SK-N-SH (cell line): ENCODE measurements at regions not wholly inside any gene's neighbourhood (a gene's known extent, or its start where the extent isn't known, plus 50 kb on each side); places are given as distances from the start of the nearest gene placed in this dataset.

Experiments used
- CTCF ChIA-PET: fragments of 300-600, 350-600 bp; formaldehyde crosslinking; extraction: SDS; loops from one replicate; lab custom pipeline; 2021; lab: Yijun Ruan, JAX
- POLR2A ChIA-PET: fragments of 350-600 bp; sonication (Branson Sonifier 250); formaldehyde crosslinking; extraction: SDS; loops from one replicate; lab custom pipeline; 2020; ENCODE audit warnings: antibody characterized with exemption, inconsistent platforms; lab: Yijun Ruan, JAX
- DNase-seq: peaks from one replicate; pipeline ENCODE4 v3.0.0; 2012
- H2AFZ ChIP-seq: fragments of 200-600 bp; sonication (generic); 2 replicates; pipeline ENCODE4 v1.8.1; 2016; ENCODE audit warnings: antibody characterized with exemption, mild to moderate bottlenecking, low read depth
- H3F3A ChIP-seq: fragments of 200-600 bp; sonication (generic); replicated peaks from 2 replicates; pipeline ENCODE3; 2016; ENCODE audit warnings: antibody characterized with exemption, mild to moderate bottlenecking; ENCODE audit not compliant: insufficient read depth
- H3K27ac ChIP-seq, 2 experiments: fragments of 200-500 bp in 1 of 2; fragments of 200-600 bp in 1 of 2; sonication (Bioruptor generic) in 1 of 2; sonication (generic), shearing (Covaris generic) in 1 of 2; 2 replicates each; pipeline versions ENCODE4 v1.5.1 to v1.6.1; 2014 to 2016; ENCODE audit warnings: low read depth in 2 of 2, inconsistent platforms in 1 of 2, low read length in 1 of 2, mild to moderate bottlenecking in 1 of 2, mixed read lengths in 1 of 2
- H3K27me3 ChIP-seq: fragments of 200-600 bp; sonication (generic), shearing (Covaris generic); 2 replicates; pipeline ENCODE4 v1.6.1; 2016; ENCODE audit warnings: mixed run types; ENCODE audit not compliant: insufficient read depth
- H3K36me3 ChIP-seq, 2 experiments: fragments of 200-500 bp in 1 of 2; fragments of 200-600 bp in 1 of 2; sonication (Bioruptor generic) in 1 of 2; sonication (generic) in 1 of 2; replicated peaks in 1 of 2; 2 replicates each; pipeline versions ENCODE3 to v1.5.1; 2014 to 2016; ENCODE audit warnings: low read length in 1 of 2, mild to moderate bottlenecking in 1 of 2; ENCODE audit not compliant: insufficient read depth in 2 of 2, control insufficient read depth in 1 of 2
- H3K4me1 ChIP-seq, 2 experiments: fragments of 200-500 bp in 1 of 2; fragments of 200-600 bp in 1 of 2; sonication (Bioruptor generic) in 1 of 2; sonication (generic), shearing (Covaris generic) in 1 of 2; 2 replicates each; pipeline versions ENCODE4 v1.5.1 to v1.6.1; 2014 to 2016; ENCODE audit warnings: low read depth in 1 of 2, low read length in 1 of 2, mixed run types in 1 of 2; ENCODE audit not compliant: insufficient read depth in 2 of 2, control insufficient read depth in 1 of 2
- H3K4me2 ChIP-seq: fragments of 200-600 bp; sonication (generic), shearing (Covaris generic); 2 replicates; pipeline ENCODE4 v1.6.1; 2017; ENCODE audit warnings: mixed run types
- H3K4me3 ChIP-seq, 2 experiments: fragments of 200-500 bp in 1 of 2; fragments of 200-600 bp in 1 of 2; sonication (Bioruptor generic) in 1 of 2; sonication (generic), shearing (Covaris generic) in 1 of 2; 2 replicates each; pipeline versions ENCODE4 v1.5.1 to v1.8.1; 2014 to 2016; ENCODE audit warnings: low read depth in 2 of 2, inconsistent platforms in 1 of 2, low read length in 1 of 2, mild to moderate bottlenecking in 1 of 2, mixed read lengths in 1 of 2, moderate library complexity in 1 of 2
- H3K79me2 ChIP-seq: fragments of 200-600 bp; sonication (generic); 2 replicates; pipeline ENCODE4 v1.8.1; 2017; ENCODE audit warnings: mild to moderate bottlenecking; ENCODE audit not compliant: insufficient read depth
- H3K9ac ChIP-seq: fragments of 200-600 bp; sonication (generic); 2 replicates; pipeline ENCODE4 v1.6.1; 2017; ENCODE audit warnings: mixed run types
- H3K9me2 ChIP-seq: fragments of 200-600 bp; sonication (generic); 2 replicates; pipeline ENCODE4 v1.6.1; 2017; ENCODE audit warnings: mixed run types
- H3K9me3 ChIP-seq: fragments of 200-600 bp; sonication (generic); 2 replicates; pipeline ENCODE4 v1.6.1; 2017; ENCODE audit warnings: mixed run types, mild to moderate bottlenecking, moderate library complexity
- H4K20me1 ChIP-seq: fragments of 200-600 bp; sonication (generic); 2 replicates; pipeline ENCODE4 v1.6.1; 2017; ENCODE audit warnings: mild to moderate bottlenecking, mixed run types; ENCODE audit not compliant: insufficient read depth
- CHD2 ChIP-seq: fragments of 150-350 bp; IDR thresholded peaks from 2 replicates; pipeline ENCODE4 v1.6.1; 2018; ENCODE audit warnings: low read length; ENCODE audit not compliant: partially characterized antibody
- ELF1 ChIP-seq: IDR thresholded peaks from 2 replicates; pipeline ENCODE4 v1.4.0; 2012
- EP300 ChIP-seq, 2 experiments: IDR thresholded peaks; 2 replicates each; pipeline versions ENCODE4 v1.4.0 to v1.6.1; 2012; ENCODE audit warnings: borderline replicate concordance in 1 of 2, low read depth in 1 of 2, low read length in 1 of 2
- FOSL2 ChIP-seq: IDR thresholded peaks from 2 replicates; pipeline ENCODE4 v1.4.0; 2012; ENCODE audit warnings: low read depth, mild to moderate bottlenecking, moderate library complexity, borderline replicate concordance
- FOXJ3 ChIP-seq: sonication (generic); formaldehyde crosslinking; IDR thresholded peaks from 2 replicates; pipeline ENCODE4 v1.5.1; 2020; ENCODE audit warnings: mild to moderate bottlenecking, missing genetic modification reagents
- FOXM1 ChIP-seq: IDR thresholded peaks from 2 replicates; pipeline ENCODE4 v1.4.0; 2012; ENCODE audit warnings: low read depth, mild to moderate bottlenecking
- GABPA ChIP-seq: IDR thresholded peaks from 2 replicates; pipeline ENCODE4 v1.4.0; 2012; ENCODE audit warnings: low read depth, mild to moderate bottlenecking
- GATA2 ChIP-seq: sonication (generic); formaldehyde crosslinking; IDR thresholded peaks from 2 replicates; pipeline ENCODE4 v1.5.0; 2020; ENCODE audit warnings: mild to moderate bottlenecking, missing genetic modification reagents
- JUND ChIP-seq: IDR thresholded peaks from 2 replicates; pipeline ENCODE4 v1.4.0; 2012
- MEF2A ChIP-seq: IDR thresholded peaks from 2 replicates; pipeline ENCODE4 v1.4.0; 2012; ENCODE audit warnings: low read depth, borderline replicate concordance
- NRF1 ChIP-seq: IDR thresholded peaks from 2 replicates; pipeline ENCODE4 v1.6.1; 2012; ENCODE audit warnings: low read depth, mild to moderate bottlenecking, low read length
- RAD21 ChIP-seq: IDR thresholded peaks from 2 replicates; pipeline ENCODE4 v1.6.1; 2012; ENCODE audit warnings: mild to moderate bottlenecking, low read length
- RCOR1 ChIP-seq: fragments of 150-350 bp; IDR thresholded peaks from 2 replicates; pipeline ENCODE4 v1.6.1; 2017; ENCODE audit warnings: antibody characterized with exemption, low read length
- RFX5 ChIP-seq: IDR thresholded peaks from 2 replicates; pipeline ENCODE4 v1.6.1; 2012; ENCODE audit warnings: mild to moderate bottlenecking, improper control_type of control experiment, low read length
- RXRA ChIP-seq: IDR thresholded peaks from 2 replicates; pipeline ENCODE4 v1.4.0; 2012; ENCODE audit warnings: low read depth, mild to moderate bottlenecking, borderline replicate concordance
- SIN3A ChIP-seq: IDR thresholded peaks from 2 replicates; pipeline ENCODE4 v1.6.1; 2012; ENCODE audit warnings: low read depth, mild to moderate bottlenecking, low read length, moderate library complexity, borderline replicate concordance
- SMC3 ChIP-seq: IDR thresholded peaks from 2 replicates; pipeline ENCODE4 v1.6.1; 2012; ENCODE audit warnings: low read depth, low read length, improper control_type of control experiment
- TCF12 ChIP-seq: IDR thresholded peaks from 2 replicates; pipeline ENCODE4 v1.4.0; 2012
- TEAD4 ChIP-seq: IDR thresholded peaks from 2 replicates; pipeline ENCODE4 v1.4.0; 2012; ENCODE audit warnings: mild to moderate bottlenecking, borderline replicate concordance; ENCODE audit not compliant: insufficient read depth
- USF1 ChIP-seq: IDR thresholded peaks from 2 replicates; pipeline ENCODE4 v1.4.0; 2012; ENCODE audit warnings: low read depth, borderline replicate concordance
- USF2 ChIP-seq: fragments of 150-350 bp; IDR thresholded peaks from 2 replicates; pipeline ENCODE4 v1.6.1; 2017; ENCODE audit warnings: antibody characterized with exemption, low read length, low read depth, borderline replicate concordance
- WGBS: methylation state at CpG from one replicate; pipeline ENCODE4 v1.1.6; 2017; ENCODE audit warnings: low lambda C conversion rate; 5-methylcytosine and 5-hydroxymethylcytosine counted together
- TF ChIP-seq, protein P1 (sequence below): fragments of 200-600 bp; sonication (generic); IDR thresholded peaks from 2 replicates; pipeline ENCODE4 v1.6.1; 2017; ENCODE audit warnings: antibody characterized with exemption, mild to moderate bottlenecking, moderate library complexity

DNA sequence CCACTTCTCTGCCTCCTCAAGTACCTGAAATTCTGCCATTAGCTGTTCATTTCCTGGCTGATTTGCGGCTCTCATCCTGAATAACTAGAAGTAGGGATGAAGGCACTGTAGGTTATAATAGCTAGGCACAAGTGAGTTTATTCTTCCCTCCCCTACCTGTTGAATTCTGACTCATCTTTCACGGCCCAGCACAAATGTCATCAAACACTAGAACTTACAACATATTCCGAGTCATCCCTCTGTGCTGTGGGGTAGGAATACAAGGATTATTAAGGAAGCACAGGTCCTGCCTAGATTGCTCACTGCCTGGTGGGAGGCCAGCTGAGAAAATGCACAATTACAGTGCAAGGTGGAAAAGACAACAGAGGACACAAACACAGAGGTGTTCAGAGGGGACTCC, 103.7 kb upstream of the ASIC2 start:
- no peak overlapping the region for H2AFZ ChIP-seq
- no peaks in the 10 kb centered on the region for H3K27me3 ChIP-seq
- ChIA-PET CTCF (interaction anchor here (0.9 to 1.2 kb wide), 2 partner anchors 124 to 169 kb away, joined by 3 to 5 read pairs; no protein-coding TSS in a partner anchor), POLR2A (no interaction called here)
- H3K9ac ChIP-seq: no peak overlapping the region
- no peak overlapping the region for H3K4me3 ChIP-seq
- H3K9me3 ChIP-seq: no peaks in the 10 kb centered on the region
- TF ChIP-seq MEF2A: no peak
- no peak for TF ChIP-seq GABPA
- no peak for TF ChIP-seq NRF1
- no peak for TF ChIP-seq USF1
- TF ChIP-seq FOXM1: no peak
- TF ChIP-seq RCOR1: no peak
- no peak for TF ChIP-seq RAD21
- TF ChIP-seq, protein P1, sequence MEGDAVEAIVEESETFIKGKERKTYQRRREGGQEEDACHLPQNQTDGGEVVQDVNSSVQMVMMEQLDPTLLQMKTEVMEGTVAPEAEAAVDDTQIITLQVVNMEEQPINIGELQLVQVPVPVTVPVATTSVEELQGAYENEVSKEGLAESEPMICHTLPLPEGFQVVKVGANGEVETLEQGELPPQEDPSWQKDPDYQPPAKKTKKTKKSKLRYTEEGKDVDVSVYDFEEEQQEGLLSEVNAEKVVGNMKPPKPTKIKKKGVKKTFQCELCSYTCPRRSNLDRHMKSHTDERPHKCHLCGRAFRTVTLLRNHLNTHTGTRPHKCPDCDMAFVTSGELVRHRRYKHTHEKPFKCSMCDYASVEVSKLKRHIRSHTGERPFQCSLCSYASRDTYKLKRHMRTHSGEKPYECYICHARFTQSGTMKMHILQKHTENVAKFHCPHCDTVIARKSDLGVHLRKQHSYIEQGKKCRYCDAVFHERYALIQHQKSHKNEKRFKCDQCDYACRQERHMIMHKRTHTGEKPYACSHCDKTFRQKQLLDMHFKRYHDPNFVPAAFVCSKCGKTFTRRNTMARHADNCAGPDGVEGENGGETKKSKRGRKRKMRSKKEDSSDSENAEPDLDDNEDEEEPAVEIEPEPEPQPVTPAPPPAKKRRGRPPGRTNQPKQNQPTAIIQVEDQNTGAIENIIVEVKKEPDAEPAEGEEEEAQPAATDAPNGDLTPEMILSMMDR: no peak
- TF ChIP-seq USF2: no peak
- no peak for TF ChIP-seq RFX5
- TF ChIP-seq RXRA: no peak
- H3K27ac ChIP-seq: no peak overlapping the region
- H3K9me2 ChIP-seq: no peaks in the 10 kb centered on the region
- no peaks in the 10 kb centered on the region for H3K36me3 ChIP-seq
- DNase-seq: no peak
- 18% methylated on average over 3 of the region's 3 CpGs for WGBS
- H4K20me1 ChIP-seq: no peaks in the 10 kb centered on the region
- no peaks in the 10 kb centered on the region for H3K79me2 ChIP-seq
- H3K4me2 ChIP-seq: no peak overlapping the region
- H3F3A ChIP-seq: no peaks in the 10 kb centered on the region
- no peaks in the 10 kb centered on the region for H3K4me1 ChIP-seq

- TF ChIP-seq GATA2 (CRISPR knock-in tag) (no peak), FOXJ3 (no peak), JUND (no peak), EP300 (IDR thresholded peaks at IDR 0.05; ENCODE audit: borderline replicate concordance in 1 of 2, low read depth in 1 of 2, low read length in 1 of 2) (no peak), RXRA (no peak), MEF2A (no peak), ELF1 (no peak), SMC3 (no peak), TCF12 (no peak), CHD2 (no peak), FOSL2 (no peak), SIN3A (no peak), USF2 (no peak), TEAD4 (no peak)
- TF ChIP-seq, all 33 proteins: peak for 0
- Histone ChIP-seq H3K9me2 (no peaks in the 10 kb centered on the region), H3K9me3 (no peaks in the 10 kb centered on the region), H4K20me1 (no peaks in the 10 kb centered on the region), H3K4me1 (peaks cover 0 to 2% of the 10 kb centered on the region in 2 experiments; a peak in 2 of 4 replicates), H3K27me3 (no peaks in the 10 kb centered on the region), H3K9ac (no peak overlapping the region), H3K27ac (no peak overlapping the region), H3K4me3 (no peak overlapping the region), H3K36me3 (no peaks in the 10 kb centered on the region), H3K79me2 (no peaks in the 10 kb centered on the region), H3F3A (no peaks in the 10 kb centered on the region), H2AFZ (no peak overlapping the region), H3K4me2 (no peak overlapping the region)
- 80% methylated on average over 1 of the region's 1 CpG for WGBS
- POLR2A ChIA-PET: no interaction called here
- CTCF ChIA-PET: no interaction called here
- no peak for DNase-seq
Measured at GRCh38 chr17:33398386-33398785, 105.3 kb upstream of the ASIC2 start.
